Stimulated activated CD4-positive, alpha-beta T cell treated with anti-CD3 and anti-CD28 coated beads, Interleukin-4, amount 100 ng/mL, for 1 hour (primary cell): ENCODE measurements at regions not wholly inside any gene's neighbourhood (a gene's known extent, or its start where the extent isn't known, plus 50 kb on each side); places are given as distances from the start of the nearest gene placed in this dataset.
"Not testable (repeated sequence)": the region's sequence is repeated elsewhere in the genome, so short reads cannot be mapped to it uniquely, and the experiment has no call there.

Experiments
- DNase-seq: peaks from one replicate; pipeline ENCODE4 v3.0.0-alpha.2; 2020

DNA sequence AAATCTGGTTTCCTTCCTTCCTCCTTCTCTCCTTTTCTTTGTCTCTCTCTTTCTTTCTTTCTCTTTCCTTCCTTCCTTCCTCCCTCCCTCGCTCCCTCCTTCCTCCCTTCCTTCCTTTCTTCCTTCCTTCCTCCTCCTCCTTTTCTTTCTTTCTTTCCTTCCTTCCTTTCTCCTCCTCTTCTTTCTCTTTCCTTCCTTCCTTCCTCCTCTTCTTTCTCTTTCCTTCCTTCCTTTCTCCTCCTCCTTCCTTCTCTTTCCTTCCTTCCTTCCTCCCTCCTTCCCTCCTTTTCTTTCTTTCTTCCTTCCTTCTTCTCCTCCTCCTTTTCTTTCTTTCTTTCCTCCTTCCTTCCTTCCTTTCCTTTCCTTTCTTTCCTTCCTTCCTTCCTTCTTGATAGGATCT, 61.2 kb downstream of the VIP start:
- no peak for DNase-seq

DNA sequence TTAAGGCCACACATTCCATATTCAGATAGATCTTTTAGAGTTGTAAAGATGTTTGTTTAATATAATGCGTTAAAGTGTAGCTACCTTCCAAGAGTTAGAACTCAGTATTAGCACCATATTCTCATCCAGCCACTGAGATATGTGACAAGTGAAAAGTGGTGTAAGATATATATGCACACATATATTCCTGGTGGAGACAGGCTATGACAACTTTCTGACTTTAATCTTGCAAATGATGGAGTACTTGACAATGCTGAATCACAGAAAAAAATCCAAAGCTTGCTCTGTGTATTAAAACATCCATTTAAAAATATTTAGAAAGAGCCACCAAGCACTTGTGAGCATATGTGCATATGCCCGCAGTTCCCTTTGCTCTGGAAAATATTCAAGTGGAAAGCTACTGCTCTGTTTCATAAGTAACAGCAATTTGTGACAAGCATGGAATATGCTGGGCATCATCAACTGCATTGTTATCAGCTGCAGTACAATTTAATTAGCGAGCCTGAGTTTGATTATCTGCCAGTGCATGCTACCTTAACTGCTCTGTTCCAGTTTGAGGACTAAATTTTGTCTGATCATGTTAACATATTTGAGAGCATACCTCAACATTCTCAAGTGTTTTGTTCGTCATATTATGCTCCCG, 64.8 kb downstream of the VIP start:
- no peak for DNase-seq

- no peak for DNase-seq
Measured at GRCh38 chr6:152816055-152816454, 65.5 kb downstream of the VIP start.

- DNase-seq: no peak
Measured at GRCh38 chr6:152821525-152821924, 70.9 kb downstream of the VIP start.

- DNase-seq: no peak
Measured at GRCh38 chr6:152824666-152825065, 74.1 kb downstream of the VIP start.

- DNase-seq: no peak
Measured at GRCh38 chr6:152828431-152828830, 77.8 kb downstream of the VIP start.

GRCh38 chr6:152834366-152834765, 83.8 kb downstream of the VIP start:
- not testable (repeated sequence) for DNase-seq

- DNase-seq: no peak
Measured at GRCh38 chr6:152836523-152836922, 85.9 kb downstream of the VIP start.

DNA sequence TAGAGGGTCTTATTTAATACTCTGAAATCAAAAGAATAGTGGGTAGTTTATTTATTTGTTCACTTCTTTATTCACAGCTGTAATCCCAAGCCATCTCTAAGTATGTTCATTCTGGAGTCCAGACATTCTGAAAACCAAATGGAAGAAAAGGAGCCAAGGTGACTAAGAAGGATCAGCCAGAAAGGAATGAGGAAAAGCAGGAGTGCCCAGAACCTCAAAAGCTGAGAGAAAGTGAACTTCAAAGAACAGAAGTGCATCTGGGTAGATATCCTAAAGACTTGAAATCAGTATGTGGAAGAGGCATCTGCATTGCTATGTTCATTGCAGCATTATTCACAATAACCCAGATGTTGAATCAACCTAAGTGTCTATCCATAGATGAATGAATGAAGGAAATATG, 94.8 kb downstream of the VIP start:
- no peak for DNase-seq

DNA sequence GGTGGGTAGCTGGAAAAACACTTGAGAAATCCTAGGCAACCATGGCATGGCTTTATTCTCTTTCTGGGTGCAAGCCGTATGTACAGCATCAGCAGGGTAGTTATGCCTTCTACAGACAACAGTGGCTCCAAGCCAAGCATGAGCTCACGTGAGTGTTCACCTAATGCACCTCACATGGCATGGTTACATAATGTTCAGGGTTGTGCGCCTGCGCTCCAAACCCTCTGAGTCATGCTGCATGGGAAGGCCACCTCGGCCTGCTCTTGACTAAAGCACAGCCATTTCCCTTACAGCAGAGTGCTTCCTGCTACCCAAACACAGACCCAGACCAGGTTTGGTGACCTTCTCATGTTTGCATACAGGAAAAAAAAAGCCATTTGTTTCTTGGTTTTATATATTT, 96.2 kb downstream of the VIP start:
- DNase-seq: no peak

DNA sequence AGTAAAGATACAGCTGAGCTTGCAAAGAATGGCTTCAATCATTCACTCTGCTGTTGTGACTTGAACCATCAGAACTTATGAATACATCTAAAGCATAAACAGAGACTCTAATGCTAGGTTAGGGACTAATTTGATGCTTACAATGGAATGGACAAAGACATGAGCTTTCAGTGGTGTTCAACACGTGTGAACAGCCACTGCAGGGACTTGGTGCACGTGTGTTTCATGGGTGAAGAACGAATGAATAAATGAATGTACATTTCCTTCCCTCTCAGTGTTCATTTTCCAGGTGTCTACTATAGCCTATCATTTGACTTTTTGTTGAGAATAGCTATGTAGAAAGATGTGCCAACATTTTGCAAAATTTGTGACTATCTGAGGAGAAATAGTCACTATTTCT, 98.3 kb downstream of the VIP start:
- DNase-seq: no peak

- DNase-seq: no peak
Measured at GRCh38 chr6:152854086-152854795, 103.6 kb downstream of the VIP start.

DNA sequence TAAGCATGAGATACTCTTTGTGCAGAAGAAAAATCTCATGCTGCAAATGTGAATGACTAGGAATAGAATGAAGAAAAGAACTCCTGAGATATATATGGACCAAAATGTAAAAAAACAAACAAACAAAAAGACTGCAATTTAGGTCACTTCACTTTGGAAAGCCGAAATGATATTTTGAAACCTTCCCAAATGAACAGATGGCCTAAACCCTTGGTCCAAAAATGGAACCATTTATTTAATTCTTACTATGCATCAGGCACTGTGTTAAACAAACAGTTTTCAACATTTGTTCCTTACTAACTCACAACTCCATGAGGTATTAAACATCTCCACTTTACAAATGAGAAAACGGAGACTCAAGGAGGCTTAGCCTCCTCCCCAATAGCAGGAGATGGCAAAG, 107.5 kb downstream of the VIP start:
- no peak for DNase-seq

GRCh38 chr6:152859225-152859624, 108.6 kb downstream of the VIP start:
- DNase-seq: no peak

DNA sequence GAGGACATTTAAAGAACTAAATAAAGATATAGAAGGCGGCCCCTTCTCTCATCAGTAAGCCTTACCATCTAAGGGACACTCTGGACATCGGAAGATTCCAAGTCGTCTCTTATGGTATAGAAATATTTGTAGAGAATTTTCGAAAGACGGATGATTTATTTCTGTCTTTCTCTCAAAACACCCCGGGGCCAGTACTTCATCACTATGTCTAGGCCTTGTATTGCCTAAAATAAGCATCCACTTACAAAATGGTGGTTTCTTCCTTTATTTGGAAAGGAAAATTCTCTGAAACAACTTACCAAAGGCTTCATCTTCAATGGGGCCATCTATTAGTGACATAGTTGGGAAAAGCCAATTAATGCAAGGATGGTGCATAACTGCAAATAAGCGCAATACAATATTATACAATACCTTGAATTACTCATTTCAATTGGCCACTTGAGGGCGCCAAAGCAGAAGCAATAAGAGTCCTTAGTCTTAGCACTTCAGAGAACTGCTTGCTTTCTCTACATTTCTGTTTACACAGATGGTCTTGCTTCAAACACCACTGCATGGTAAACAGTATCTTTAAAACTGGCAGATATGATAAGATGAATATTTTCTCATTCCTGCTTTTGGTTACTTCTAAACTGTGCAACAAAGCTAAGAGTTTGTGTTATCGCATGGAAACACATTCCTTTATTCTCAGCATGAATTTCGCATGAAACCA, 113.2 kb downstream of the VIP start:
- peak; percentile 55 for DNase-seq

- DNase-seq: no peak
Measured at GRCh38 chr6:152874267-152874666, 108.6 kb downstream of the FBXO5 start.

GRCh38 chr6:152874846-152875568, 107.8 kb downstream of the FBXO5 start:
- DNase-seq: no peak

- DNase-seq: no peak
Measured at GRCh38 chr6:152879681-152880080, 103.2 kb downstream of the FBXO5 start.

GRCh38 chr6:152893187-152893586, 89.7 kb downstream of the FBXO5 start:
- no peak for DNase-seq

- no peak for DNase-seq
Measured at GRCh38 chr6:152896923-152897322, 85.9 kb downstream of the FBXO5 start.

DNA sequence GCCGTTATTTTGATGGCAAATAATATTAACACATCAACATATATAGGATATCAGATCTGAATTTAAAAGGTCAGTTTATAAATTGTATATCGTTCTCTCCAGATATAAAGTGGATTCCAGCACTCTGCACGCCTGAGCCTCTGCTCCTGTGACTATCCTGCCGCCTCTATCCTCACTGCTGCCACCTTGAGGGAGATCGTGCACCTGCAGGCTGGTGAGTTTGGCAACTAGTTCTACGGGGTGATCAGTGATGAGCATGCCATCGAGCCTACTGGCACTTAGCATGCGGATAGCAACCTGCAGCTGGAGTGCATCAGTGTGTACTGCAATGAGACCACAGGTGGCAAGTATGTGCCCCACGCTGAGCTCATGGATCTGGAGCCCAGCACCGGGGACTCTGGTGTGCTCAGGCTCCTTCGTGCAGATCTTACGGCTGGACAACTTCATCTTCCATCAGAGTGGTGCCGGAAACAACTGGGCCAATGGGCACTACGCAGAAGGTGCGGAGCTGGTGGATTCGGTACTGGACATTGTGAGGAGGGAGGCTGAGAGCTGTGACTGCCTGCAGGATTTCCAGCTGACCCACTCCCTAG, 84.9 kb downstream of the FBXO5 start:
- DNase-seq: peak; percentile 69

DNA sequence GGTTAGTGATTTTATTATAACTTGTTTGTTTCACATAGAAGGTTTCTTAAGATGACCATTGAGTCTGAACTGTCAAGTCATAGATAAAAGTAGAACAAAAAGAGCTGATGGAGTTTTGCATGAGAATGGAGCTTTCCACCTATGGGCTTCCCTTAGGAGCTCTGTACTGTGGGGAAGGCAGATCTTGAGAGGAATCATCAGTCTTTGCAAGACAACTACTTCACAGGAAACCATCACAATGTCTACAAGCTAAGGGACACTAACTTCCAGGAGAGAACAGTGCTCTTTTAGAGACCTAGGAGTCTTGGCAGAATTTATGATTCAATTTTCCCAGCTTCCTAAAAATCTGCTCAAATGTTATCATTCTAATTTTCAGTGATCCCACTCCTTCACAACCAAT, 78.2 kb downstream of the FBXO5 start:
- no peak for DNase-seq
